ENCODE measurements at regions not wholly inside any gene's neighbourhood (a gene's known extent, or its start where the extent isn't known, plus 50 kb on each side); places are given as distances from the start of the nearest gene placed in this dataset.

DNA sequence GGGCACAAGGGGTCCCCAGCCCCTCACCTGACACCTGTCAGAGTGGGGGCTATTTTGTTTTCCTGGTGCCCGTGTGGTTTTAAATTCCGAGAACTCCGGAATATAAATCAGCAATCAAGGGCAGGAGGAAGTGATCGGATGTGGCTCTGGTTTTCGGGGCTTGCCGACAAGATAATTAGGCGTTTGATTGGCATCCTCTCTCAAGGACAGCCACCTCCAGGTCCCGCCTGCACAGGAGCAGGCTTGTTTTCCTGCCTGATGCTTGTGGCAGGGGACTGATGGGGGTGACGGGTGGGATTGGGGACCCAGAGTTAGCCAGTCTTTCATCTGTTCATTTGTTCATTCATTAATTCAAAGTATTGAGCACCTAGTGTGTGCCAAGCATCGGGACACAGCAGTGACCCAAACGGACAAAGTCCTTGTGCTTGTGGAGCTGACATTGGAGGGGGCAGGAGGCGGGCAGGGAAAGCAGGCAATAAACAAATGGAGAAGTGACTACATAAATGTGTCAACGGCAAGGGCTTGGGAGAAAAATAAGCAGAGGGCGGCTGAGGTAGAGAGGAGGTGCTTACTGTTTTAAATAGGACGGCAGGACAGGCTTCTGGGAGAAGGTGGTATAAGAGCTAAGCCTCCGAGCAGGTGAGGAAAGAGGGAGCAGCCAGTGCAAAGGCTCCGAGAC, 166.5 kb downstream of the PHETA1 start:
- TF ChIP-seq, protein P1, sequence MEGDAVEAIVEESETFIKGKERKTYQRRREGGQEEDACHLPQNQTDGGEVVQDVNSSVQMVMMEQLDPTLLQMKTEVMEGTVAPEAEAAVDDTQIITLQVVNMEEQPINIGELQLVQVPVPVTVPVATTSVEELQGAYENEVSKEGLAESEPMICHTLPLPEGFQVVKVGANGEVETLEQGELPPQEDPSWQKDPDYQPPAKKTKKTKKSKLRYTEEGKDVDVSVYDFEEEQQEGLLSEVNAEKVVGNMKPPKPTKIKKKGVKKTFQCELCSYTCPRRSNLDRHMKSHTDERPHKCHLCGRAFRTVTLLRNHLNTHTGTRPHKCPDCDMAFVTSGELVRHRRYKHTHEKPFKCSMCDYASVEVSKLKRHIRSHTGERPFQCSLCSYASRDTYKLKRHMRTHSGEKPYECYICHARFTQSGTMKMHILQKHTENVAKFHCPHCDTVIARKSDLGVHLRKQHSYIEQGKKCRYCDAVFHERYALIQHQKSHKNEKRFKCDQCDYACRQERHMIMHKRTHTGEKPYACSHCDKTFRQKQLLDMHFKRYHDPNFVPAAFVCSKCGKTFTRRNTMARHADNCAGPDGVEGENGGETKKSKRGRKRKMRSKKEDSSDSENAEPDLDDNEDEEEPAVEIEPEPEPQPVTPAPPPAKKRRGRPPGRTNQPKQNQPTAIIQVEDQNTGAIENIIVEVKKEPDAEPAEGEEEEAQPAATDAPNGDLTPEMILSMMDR (IDR thresholded peaks at IDR 0.05) = no peak
- TF ChIP-seq ESRRA (IDR thresholded peaks at IDR 0.05; ENCODE audit: borderline replicate concordance, low read length) = no peak
- TF ChIP-seq, protein P2, sequence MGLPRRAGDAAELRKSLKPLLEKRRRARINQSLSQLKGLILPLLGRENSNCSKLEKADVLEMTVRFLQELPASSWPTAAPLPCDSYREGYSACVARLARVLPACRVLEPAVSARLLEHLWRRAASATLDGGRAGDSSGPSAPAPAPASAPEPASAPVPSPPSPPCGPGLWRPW (IDR thresholded peaks at IDR 0.05) = no peak
- TF ChIP-seq POLR2A (IDR thresholded peaks at IDR 0.05; ENCODE audit: low read length) = no peak
- no peak for TF ChIP-seq RCOR1 (IDR thresholded peaks at IDR 0.05; ENCODE audit: low read depth, low read length)

Measured in A549 (cell line).